Trophoblast cell (in vitro differentiated cells and primary cell): ENCODE measurements at regions not wholly inside any gene's neighbourhood (a gene's known extent, or its start where the extent isn't known, plus 50 kb on each side); places are given as distances from the start of the nearest gene placed in this dataset.
A peak's percentile ranks its signal among the peaks of the same experiment; 100 is the strongest.

Experiments used
- DNase-seq, 2 donors: peaks; one replicate each; pipeline ENCODE4 v3.0.0-alpha.2; 2016
- H2AFZ ChIP-seq: 2 replicates; pipeline ENCODE4 v1.6.1; 2013; ENCODE audit warnings: low read length, moderate library complexity, mild to moderate bottlenecking; ENCODE audit not compliant: insufficient read depth, poor library complexity
- H2AK5ac ChIP-seq: 2 replicates; pipeline ENCODE4 v1.6.1; 2013; ENCODE audit warnings: mild to moderate bottlenecking, low read length
- H2BK120ac ChIP-seq: 2 replicates; pipeline ENCODE4 v1.6.1; 2013; ENCODE audit warnings: low read length, mild to moderate bottlenecking, moderate library complexity; ENCODE audit not compliant: insufficient read depth, poor library complexity
- H2BK12ac ChIP-seq: 2 replicates; pipeline ENCODE4 v1.6.1; 2013; ENCODE audit warnings: mild to moderate bottlenecking, low read length, moderate library complexity
- H2BK5ac ChIP-seq: 2 replicates; pipeline ENCODE4 v1.6.1; 2013; ENCODE audit warnings: low read length, low read depth, moderate library complexity, mild to moderate bottlenecking; ENCODE audit not compliant: poor library complexity
- H3K14ac ChIP-seq: 2 replicates; pipeline ENCODE4 v1.6.1; 2013; ENCODE audit warnings: mild to moderate bottlenecking, low read length
- H3K18ac ChIP-seq: 2 replicates; pipeline ENCODE4 v1.6.1; 2013; ENCODE audit warnings: mild to moderate bottlenecking, low read length
- H3K23ac ChIP-seq: 2 replicates; pipeline ENCODE4 v1.6.1; 2013; ENCODE audit warnings: low read length
- H3K27ac ChIP-seq: 2 replicates; pipeline ENCODE4 v1.5.1; 2013; ENCODE audit warnings: low read depth, mild to moderate bottlenecking, inconsistent platforms, low read length, moderate library complexity
- H3K27me3 ChIP-seq: 2 replicates; pipeline ENCODE4 v1.6.1; 2013; ENCODE audit warnings: inconsistent platforms, mild to moderate bottlenecking, low read length, moderate library complexity; ENCODE audit not compliant: insufficient read depth
- H3K36me3 ChIP-seq, 2 experiments: 1 replicate in 1 of 2; 2 replicates in 1 of 2; pipeline ENCODE4 v1.6.1; 2013; ENCODE audit warnings: low read length in 2 of 2, mild to moderate bottlenecking in 2 of 2, moderate library complexity in 1 of 2; ENCODE audit not compliant: insufficient read depth in 2 of 2, control insufficient read depth in 1 of 2
- H3K4ac ChIP-seq: 2 replicates; pipeline ENCODE4 v1.6.1; 2013; ENCODE audit warnings: low read depth, mild to moderate bottlenecking, low read length, moderate library complexity
- H3K4me1 ChIP-seq, 2 experiments: 1 replicate in 1 of 2; 2 replicates in 1 of 2; pipeline ENCODE4 v1.6.1; 2013; ENCODE audit warnings: low read length in 2 of 2, mild to moderate bottlenecking in 2 of 2, moderate library complexity in 1 of 2; ENCODE audit not compliant: insufficient read depth in 2 of 2, control insufficient read depth in 1 of 2
- H3K4me2 ChIP-seq: 2 replicates; pipeline ENCODE4 v1.6.1; 2013; ENCODE audit warnings: inconsistent platforms, mild to moderate bottlenecking, low read length, moderate library complexity
- H3K4me3 ChIP-seq: 2 replicates; pipeline ENCODE4 v1.5.1; 2013; ENCODE audit warnings: mild to moderate bottlenecking, low read depth, low read length, inconsistent platforms
- H3K79me1 ChIP-seq: one replicate; pipeline ENCODE4 v1.6.1; 2013; ENCODE audit warnings: low read length
- H3K79me2 ChIP-seq: 2 replicates; pipeline ENCODE4 v1.6.1; 2013; ENCODE audit warnings: low read length, mild to moderate bottlenecking; ENCODE audit not compliant: control insufficient read depth, insufficient read depth, poor library complexity
- H3K9ac ChIP-seq: 2 replicates; pipeline ENCODE4 v1.6.1; 2013; ENCODE audit warnings: mild to moderate bottlenecking, low read length
- H3K9me3 ChIP-seq: 2 replicates; pipeline ENCODE4 v1.6.1; 2013; ENCODE audit warnings: low read depth, mild to moderate bottlenecking, control low read depth, inconsistent platforms, low read length; ENCODE audit not compliant: insufficient read depth
- H4K12ac ChIP-seq: 2 replicates; pipeline ENCODE4 v1.6.1; 2013; ENCODE audit warnings: low read depth, mild to moderate bottlenecking, low read length, moderate library complexity
- H4K8ac ChIP-seq: 2 replicates; pipeline ENCODE4 v1.6.1; 2013; ENCODE audit warnings: low read depth, mild to moderate bottlenecking, low read length, moderate library complexity
- H4K91ac ChIP-seq: one replicate; pipeline ENCODE4 v1.6.1; 2013; ENCODE audit warnings: low read depth, mild to moderate bottlenecking, low read length, moderate library complexity
- WGBS: extraction: QIAGEN DNeasy Blood & Tissue Kit; methylation state at CpG from one replicate; pipeline ENCODE4 v1.1.7; 2013; ENCODE audit warnings: missing lambda C conversion rate; ENCODE audit not compliant: insufficient read length, insufficient coverage; ENCODE audit errors: extremely low coverage; 5-methylcytosine and 5-hydroxymethylcytosine counted together

- Histone ChIP-seq H3K14ac (no peak overlapping the region), H4K91ac (no peak overlapping the region), H3K27me3 (no peaks in the 10 kb centered on the region), H3K4me1 (no peaks in the 10 kb centered on the region), H3K4ac (no peak overlapping the region), H3K27ac (no peak overlapping the region), H3K18ac (no peak overlapping the region), H3K4me3 (no peak overlapping the region), H2AFZ (no peak overlapping the region), H3K79me1 (no peaks in the 10 kb centered on the region), H2BK12ac (no peak overlapping the region), H3K4me2 (no peak overlapping the region), H3K9ac (no peak overlapping the region), H3K79me2 (no peaks in the 10 kb centered on the region), H2AK5ac (no peak overlapping the region), H4K8ac (no peak overlapping the region), H3K9me3 (no peaks in the 10 kb centered on the region), H3K23ac (no peak overlapping the region), H3K36me3 (peaks cover 0 to 8% of the 10 kb centered on the region in 2 experiments), H2BK120ac (no peak overlapping the region), H4K12ac (no peak overlapping the region), H2BK5ac (no peak overlapping the region)
- no peak for DNase-seq
- no CpG with 5 or more reads among the region's 2 CpGs for WGBS
These were observed 67.1 kb downstream of the TANC2 start for GRCh38 chr17:63033142-63033541.

GRCh38 chr17:63035271-63035670 is 69.2 kb downstream of the TANC2 start:
- no peak for DNase-seq
- H3K18ac ChIP-seq = no peak overlapping the region
- H3K36me3 ChIP-seq = peaks cover 0 to 10% of the 10 kb centered on the region in 2 experiments
- H3K79me2 ChIP-seq = peaks cover 2% of the 10 kb centered on the region
- H4K8ac ChIP-seq = no peak overlapping the region
- H3K4me2 ChIP-seq = no peak overlapping the region
- no peaks in the 10 kb centered on the region for H3K9me3 ChIP-seq
- H2BK12ac ChIP-seq = no peak overlapping the region
- no peak overlapping the region for H2AFZ ChIP-seq
- no peak overlapping the region for H3K23ac ChIP-seq
- no peak overlapping the region for H2AK5ac ChIP-seq
- no peaks in the 10 kb centered on the region for H3K4me1 ChIP-seq
- H2BK120ac ChIP-seq = no peak overlapping the region
- H3K14ac ChIP-seq = no peak overlapping the region
- no peak overlapping the region for H4K12ac ChIP-seq
- H3K4me3 ChIP-seq = no peak overlapping the region
- no peak overlapping the region for H3K27ac ChIP-seq
- no peak overlapping the region for H3K9ac ChIP-seq
- no peak overlapping the region for H2BK5ac ChIP-seq
- H3K79me1 ChIP-seq = no peaks in the 10 kb centered on the region
- WGBS = no CpG with 5 or more reads among the region's 4 CpGs
- peak overlapping the region; percentile 64 for H3K4ac ChIP-seq
- no peak overlapping the region for H4K91ac ChIP-seq
- no peaks in the 10 kb centered on the region for H3K27me3 ChIP-seq

- H3K36me3 ChIP-seq = peaks cover 0 to 8% of the 10 kb centered on the region in 2 experiments
- WGBS = no CpG with 5 or more reads among the region's 3 CpGs
These were observed 69.7 kb downstream of the TANC2 start for GRCh38 chr17:63035695-63036094.

GRCh38 chr17:63039342-63039741 is 73.3 kb downstream of the TANC2 start:
- Histone ChIP-seq H2BK12ac (no peak overlapping the region), H3K9ac (no peak overlapping the region), H2AK5ac (no peak overlapping the region), H3K14ac (no peak overlapping the region), H4K8ac (no peak overlapping the region), H3K4me1 (no peaks in the 10 kb centered on the region), H3K18ac (no peak overlapping the region), H2BK5ac (no peak overlapping the region), H3K79me2 (peaks cover 2% of the 10 kb centered on the region), H4K91ac (no peak overlapping the region), H3K4me2 (no peak overlapping the region), H2AFZ (no peak overlapping the region), H3K4me3 (no peak overlapping the region), H3K9me3 (no peaks in the 10 kb centered on the region), H4K12ac (no peak overlapping the region), H3K23ac (no peak overlapping the region), H3K27me3 (no peaks in the 10 kb centered on the region), H3K36me3 (peaks cover 0 to 2% of the 10 kb centered on the region in 2 experiments), H3K27ac (no peak overlapping the region), H2BK120ac (no peak overlapping the region), H3K4ac (peak overlapping the region; percentile 34), H3K79me1 (no peaks in the 10 kb centered on the region)
- no CpG with 5 or more reads among the region's 4 CpGs for WGBS
- DNase-seq = no peak

More at GRCh38 chr17:63035695-63036094, 69.7 kb downstream of the TANC2 start:
- no peak overlapping the region for H3K4me3 ChIP-seq
- H3K23ac ChIP-seq = no peak overlapping the region
- no peak overlapping the region for H2AK5ac ChIP-seq
- no peak for DNase-seq
- H4K12ac ChIP-seq = no peak overlapping the region
- no peak overlapping the region for H3K18ac ChIP-seq
- no peak overlapping the region for H4K91ac ChIP-seq
- H3K79me1 ChIP-seq = no peaks in the 10 kb centered on the region
- no peak overlapping the region for H2BK120ac ChIP-seq
- no peak overlapping the region for H3K14ac ChIP-seq
- H3K9me3 ChIP-seq = no peaks in the 10 kb centered on the region
- no peak overlapping the region for H3K9ac ChIP-seq
- H3K4me2 ChIP-seq = no peak overlapping the region
- no peaks in the 10 kb centered on the region for H3K4me1 ChIP-seq
- no peak overlapping the region for H2BK5ac ChIP-seq
- no peak overlapping the region for H4K8ac ChIP-seq
- no peak overlapping the region for H2BK12ac ChIP-seq
- H3K27ac ChIP-seq = no peak overlapping the region
- peaks cover 2% of the 10 kb centered on the region for H3K79me2 ChIP-seq
- no peak overlapping the region for H3K4ac ChIP-seq
- no peak overlapping the region for H2AFZ ChIP-seq
- H3K27me3 ChIP-seq = no peaks in the 10 kb centered on the region
